H9 (cell line): ENCODE measurements at regions not wholly inside any gene's neighbourhood (a gene's known extent, or its start where the extent isn't known, plus 50 kb on each side); places are given as distances from the start of the nearest gene placed in this dataset.

ENCODE experiments used
- DNase-seq: peaks from one replicate; pipeline ENCODE4 v3.0.0-alpha.2; 2017
- H2AFZ ChIP-seq: one replicate; pipeline ENCODE4 v1.6.1; 2013; ENCODE audit warnings: mild to moderate bottlenecking, low read length, control low read depth, moderate library complexity
- H2AK5ac ChIP-seq: 2 replicates; pipeline ENCODE4 v1.6.1; 2013; ENCODE audit warnings: low read length, control low read depth, mixed read lengths; ENCODE audit not compliant: insufficient read length
- H2BK120ac ChIP-seq: one replicate; pipeline ENCODE4 v1.6.1; 2013; ENCODE audit warnings: low read depth, mild to moderate bottlenecking, low read length, control low read depth, inconsistent platforms; ENCODE audit not compliant: poor library complexity, severe bottlenecking
- H2BK12ac ChIP-seq: 2 replicates; pipeline ENCODE4 v1.6.1; 2013; ENCODE audit warnings: low read length, control low read depth, mixed read lengths, low read depth; ENCODE audit not compliant: insufficient read length
- H2BK15ac ChIP-seq: 2 replicates; pipeline ENCODE4 v1.6.1; 2013; ENCODE audit warnings: low read depth, low read length, control low read depth
- H2BK20ac ChIP-seq: one replicate; pipeline ENCODE4 v1.6.1; 2013; ENCODE audit warnings: low read depth, mild to moderate bottlenecking, low read length, control low read depth, inconsistent platforms; ENCODE audit not compliant: poor library complexity, severe bottlenecking
- H2BK5ac ChIP-seq: 2 replicates; pipeline ENCODE4 v1.6.1; 2013; ENCODE audit warnings: low read length, control low read depth, mixed read lengths; ENCODE audit not compliant: insufficient read length
- H3K14ac ChIP-seq: 2 replicates; pipeline ENCODE4 v1.6.1; 2013; ENCODE audit warnings: low read length, control low read depth; ENCODE audit not compliant: insufficient read depth
- H3K18ac ChIP-seq: 2 replicates; pipeline ENCODE4 v1.6.1; 2013; ENCODE audit warnings: low read depth, mild to moderate bottlenecking, mixed read lengths, low read length, control low read depth; ENCODE audit not compliant: insufficient read length
- H3K23ac ChIP-seq: 2 replicates; pipeline ENCODE4 v1.6.1; 2013; ENCODE audit warnings: low read length, control low read depth, mixed read lengths, low read depth; ENCODE audit not compliant: insufficient read length
- H3K23me2 ChIP-seq: 2 replicates; pipeline ENCODE4 v1.6.1; 2013; ENCODE audit warnings: low read depth, mild to moderate bottlenecking, mixed read lengths, low read length, control low read depth; ENCODE audit not compliant: insufficient read length, poor library complexity, severe bottlenecking
- H3K27ac ChIP-seq: 2 replicates; pipeline ENCODE4 v1.5.1; 2013; ENCODE audit warnings: low read length, control low read depth, mixed read lengths, low read depth; ENCODE audit not compliant: insufficient read length
- H3K27me3 ChIP-seq: 2 replicates; pipeline ENCODE4 v1.6.1; 2013; ENCODE audit warnings: low read length, control low read depth, inconsistent platforms; ENCODE audit not compliant: insufficient read depth
- H3K4ac ChIP-seq: 2 replicates; pipeline ENCODE4 v1.6.1; 2013; ENCODE audit warnings: low read depth, mild to moderate bottlenecking, control low read depth, inconsistent platforms, low read length, moderate library complexity
- H3K4me1 ChIP-seq: 2 replicates; pipeline ENCODE4 v1.6.1; 2013; ENCODE audit warnings: low read length, control low read depth, inconsistent platforms; ENCODE audit not compliant: insufficient read depth
- H3K4me2 ChIP-seq: 2 replicates; pipeline ENCODE4 v1.6.1; 2013; ENCODE audit warnings: low read length, control low read depth, mixed read lengths; ENCODE audit not compliant: insufficient read length, insufficient read depth
- H3K56ac ChIP-seq: 2 replicates; pipeline ENCODE4 v1.6.1; 2013; ENCODE audit warnings: low read depth, mild to moderate bottlenecking, mixed read lengths, low read length, control low read depth; ENCODE audit not compliant: insufficient read length
- H3K79me1 ChIP-seq: 2 replicates; pipeline ENCODE4 v1.6.1; 2013; ENCODE audit warnings: low read depth, mild to moderate bottlenecking, moderate library complexity, low read length, control low read depth, inconsistent platforms; ENCODE audit not compliant: insufficient read depth, poor library complexity, severe bottlenecking
- H3K79me2 ChIP-seq: 2 replicates; pipeline ENCODE4 v1.6.1; 2013; ENCODE audit warnings: low read length, control low read depth, inconsistent platforms; ENCODE audit not compliant: insufficient read depth
- H3K9ac ChIP-seq: 2 replicates; pipeline ENCODE4 v1.6.1; 2013; ENCODE audit warnings: low read length, control low read depth, mixed read lengths; ENCODE audit not compliant: insufficient read length; ENCODE audit errors: extremely low read depth
- H3K9me3 ChIP-seq: one replicate; pipeline ENCODE4 v1.6.1; 2013; ENCODE audit warnings: low read depth, low read length, inconsistent platforms; ENCODE audit not compliant: control insufficient read depth
- H3T11ph ChIP-seq: one replicate; pipeline ENCODE4 v1.6.1; 2013; ENCODE audit warnings: mild to moderate bottlenecking, low read length, control low read depth, inconsistent platforms
- H4K20me1 ChIP-seq: one replicate; pipeline ENCODE4 v1.6.1; 2013; ENCODE audit not compliant: control insufficient read depth, insufficient read length, insufficient read depth
- H4K5ac ChIP-seq: 2 replicates; pipeline ENCODE4 v1.6.1; 2013; ENCODE audit warnings: low read depth, mild to moderate bottlenecking, mixed read lengths, low read length, control low read depth; ENCODE audit not compliant: insufficient read length
- H4K8ac ChIP-seq: replicated peaks from 2 replicates; pipeline ENCODE4 v1.6.1; 2013; ENCODE audit warnings: low read length, control low read depth, mixed read lengths, low read depth; ENCODE audit not compliant: insufficient read length
- H4K91ac ChIP-seq: 2 replicates; pipeline ENCODE4 v1.6.1; 2013; ENCODE audit warnings: low read depth, mild to moderate bottlenecking, moderate library complexity, mixed read lengths, low read length, control low read depth; ENCODE audit not compliant: insufficient read length
- H3K27ac Mint-ChIP-seq, 3 experiments: 2 replicates in 2 of 3; 3 replicates in 1 of 3; pipeline ENCODE4 v1.8.0; 2020 to 2021; ENCODE audit warnings: mixed read lengths in 3 of 3, mild to moderate bottlenecking in 1 of 3, moderate library complexity in 1 of 3
- H3K27me3 Mint-ChIP-seq: 2 replicates; pipeline ENCODE4 v1.8.0; 2021; ENCODE audit warnings: low read depth, mild to moderate bottlenecking, moderate library complexity, mixed read lengths
- H3K36me3 Mint-ChIP-seq, 3 experiments: 2 replicates in 2 of 3; 3 replicates in 1 of 3; pipeline ENCODE4 v1.8.0; 2020 to 2021; ENCODE audit warnings: low read depth in 3 of 3, mixed read lengths in 3 of 3; ENCODE audit not compliant: insufficient read depth in 1 of 3
- H3K4me1 Mint-ChIP-seq, 2 experiments: 2 replicates each; pipeline ENCODE4 v1.8.0; 2020; ENCODE audit warnings: mixed read lengths in 2 of 2
- H3K4me3 Mint-ChIP-seq, 2 experiments: 2 replicates in 1 of 2; 3 replicates in 1 of 2; pipeline ENCODE4 v1.8.0; 2020 to 2021; ENCODE audit warnings: mild to moderate bottlenecking in 2 of 2, mixed read lengths in 2 of 2, moderate library complexity in 1 of 2
- H3K9me3 Mint-ChIP-seq, 2 experiments: 2 replicates in 1 of 2; 3 replicates in 1 of 2; pipeline ENCODE4 v1.8.0; 2020; ENCODE audit warnings: mild to moderate bottlenecking in 2 of 2, mixed read lengths in 2 of 2, moderate library complexity in 1 of 2
- CTCF ChIP-seq: fragments of 200-600 bp; sonication (generic); conservative IDR thresholded peaks from 3 replicates; pipeline ENCODE4 v1.8.0; 2021; ENCODE audit warnings: antibody characterized with exemption, mild to moderate bottlenecking
- WGBS: extraction: QIAGEN DNeasy Blood & Tissue Kit; methylation state at CpG from one replicate; pipeline ENCODE4 v1.1.7; 2013; ENCODE audit warnings: missing lambda C conversion rate, low lambda C conversion rate, mixed read lengths; ENCODE audit not compliant: insufficient read length; ENCODE audit errors: extremely low coverage; 5-methylcytosine and 5-hydroxymethylcytosine counted together

GRCh38 chr14:22448905-22449599 lies 140.0 kb downstream of the DAD1 start:
- Histone ChIP-seq H2BK15ac (no peak overlapping the region), H3K18ac (no peak overlapping the region), H4K8ac (no peak overlapping the region), H2AFZ (no peak overlapping the region), H3K79me2 (no peaks in the 10 kb centered on the region), H3K4me2 (no peak overlapping the region), H2BK5ac (no peak overlapping the region), H2BK20ac (no peak overlapping the region), H2BK120ac (no peak overlapping the region), H3K14ac (no peak overlapping the region), H4K5ac (no peak overlapping the region), H3K9ac (no peak overlapping the region), H3K27ac (no peak overlapping the region), H3K27me3 (no peaks in the 10 kb centered on the region), H4K20me1 (no peaks in the 10 kb centered on the region), H3K4me1 (no peaks in the 10 kb centered on the region), H3K4ac (no peak overlapping the region), H2AK5ac (no peak overlapping the region), H3K23me2 (no peaks in the 10 kb centered on the region), H3K79me1 (no peaks in the 10 kb centered on the region), H3T11ph (no peak overlapping the region), H4K91ac (no peak overlapping the region), H3K23ac (no peak overlapping the region), H2BK12ac (no peak overlapping the region), H3K9me3 (no peaks in the 10 kb centered on the region), H3K56ac (no peak overlapping the region)
- DNase-seq: no peak
- no CpG with 5 or more reads among the region's 4 CpGs for WGBS
- H3K27ac Mint-ChIP-seq: no peak overlapping the region
- H3K36me3 Mint-ChIP-seq: no peaks in the 10 kb centered on the region
- H3K4me1 Mint-ChIP-seq: peaks cover 7 to 15% of the 10 kb centered on the region in 2 experiments; a peak in 3 of 4 replicates
- no peak overlapping the region for H3K4me3 Mint-ChIP-seq
- H3K27me3 Mint-ChIP-seq: no peaks in the 10 kb centered on the region; the same call in 1 of the 2 replicates
- no peak for TF ChIP-seq CTCF
- no peaks in the 10 kb centered on the region for H3K9me3 Mint-ChIP-seq
